SK-N-SH (cell line): ENCODE measurements at regions not wholly inside any gene's neighbourhood (a gene's known extent, or its start where the extent isn't known, plus 50 kb on each side); places are given as distances from the start of the nearest gene placed in this dataset.

ENCODE experiments used
- CTCF ChIP-seq: fragments of 200-600 bp; sonication (generic); IDR thresholded peaks from 2 replicates; pipeline ENCODE4 v1.6.1; 2017; ENCODE audit warnings: antibody characterized with exemption, mild to moderate bottlenecking, moderate library complexity
- FOSL2 ChIP-seq: IDR thresholded peaks from 2 replicates; pipeline ENCODE4 v1.4.0; 2012; ENCODE audit warnings: low read depth, mild to moderate bottlenecking, moderate library complexity, borderline replicate concordance
- MAX ChIP-seq: IDR thresholded peaks from 2 replicates; pipeline ENCODE4 v1.4.0; 2012; ENCODE audit warnings: low read depth
- RFX5 ChIP-seq: IDR thresholded peaks from 2 replicates; pipeline ENCODE4 v1.6.1; 2012; ENCODE audit warnings: mild to moderate bottlenecking, improper control_type of control experiment, low read length
- USF1 ChIP-seq: IDR thresholded peaks from 2 replicates; pipeline ENCODE4 v1.4.0; 2012; ENCODE audit warnings: low read depth, borderline replicate concordance
- ZBTB33 ChIP-seq: IDR thresholded peaks from 2 replicates; pipeline ENCODE4 v1.4.0; 2012; ENCODE audit warnings: low read depth, borderline replicate concordance

GRCh38 chr4:103415801-103416200, 217.7 kb upstream of the CENPE start:
- TF ChIP-seq USF1: no peak
- no peak for TF ChIP-seq ZBTB33
- TF ChIP-seq CTCF: no peak
- TF ChIP-seq MAX: no peak
- no peak for TF ChIP-seq RFX5
- no peak for TF ChIP-seq FOSL2
